ENCODE measurements at regions not wholly inside any gene's neighbourhood (a gene's known extent, or its start where the extent isn't known, plus 50 kb on each side); places are given as distances from the start of the nearest gene placed in this dataset.

DNA sequence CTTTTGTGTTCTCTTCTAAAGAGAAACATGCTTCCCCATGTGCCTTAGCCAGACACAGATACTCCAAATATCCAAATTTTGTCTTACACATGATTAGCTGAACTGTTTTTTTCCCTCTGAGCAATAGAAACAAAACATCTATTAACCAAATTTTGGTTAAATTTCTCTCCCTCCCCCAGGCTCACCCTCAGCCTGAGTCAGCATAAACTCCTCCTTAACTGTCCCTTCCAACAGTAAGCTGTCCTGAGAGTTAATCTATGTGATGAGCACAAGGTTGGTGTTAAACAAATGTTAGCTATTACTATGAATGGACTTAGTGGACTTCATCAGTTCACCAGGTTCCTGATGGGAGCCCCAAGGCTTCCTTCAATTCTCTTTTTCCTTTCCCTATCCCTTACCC is 108.5 kb downstream of the RSL24D1 start:
- TF ChIP-seq CTCF (IDR thresholded peaks at IDR 0.05) (no peak), EP300 (IDR thresholded peaks at IDR 0.05) (no peak)

Data from gastroesophageal sphincter (tissue), 3 donors.